ENCODE measurements at regions not wholly inside any gene's neighbourhood (a gene's known extent, or its start where the extent isn't known, plus 50 kb on each side); places are given as distances from the start of the nearest gene placed in this dataset.

GRCh38 chr2:168356477-168356835 lies 99.6 kb upstream of the CERS6 start:
- intact Hi-C loops (cut with micrococcal nuclease) = no loop called here
- Histone ChIP-seq H3K4me2 (ENCODE audit: insufficient read depth, low read length) (no peak overlapping the region), H3K4me1 (replicated peaks in 1 of 2; ENCODE audit: control insufficient read depth in 2 of 2, insufficient read depth in 2 of 2, low read length in 2 of 2) (no peaks in the 10 kb centered on the region), H4K20me1 (replicated peaks; ENCODE audit: control insufficient read depth, insufficient read depth, low read length) (no peaks in the 10 kb centered on the region), H3K4me3 (no peak overlapping the region), H3K27me3 (ENCODE audit: control insufficient read depth in 2 of 2, insufficient read depth in 2 of 2, low read length in 2 of 2) (peaks cover 0 to 6% of the 10 kb centered on the region in 2 experiments; a peak in 1 of 5 replicates), H3K9me1 (ENCODE audit: control insufficient read depth, insufficient read depth, low read length) (no peaks in the 10 kb centered on the region), H2AFZ (ENCODE audit: low read depth, low read length) (no peak overlapping the region), H3K36me3 (ENCODE audit: control insufficient read depth, insufficient read depth, low read length) (no peaks in the 10 kb centered on the region), H3K27ac (ENCODE audit: extremely low read depth, low read depth, low read length) (no peak overlapping the region), H3K9ac (ENCODE audit: insufficient read depth in 1 of 2, low read depth in 2 of 2, low read length in 2 of 2) (no peak overlapping the region), H3K9me3 (replicated peaks; ENCODE audit: control insufficient read depth, insufficient read depth, low read depth, low read length) (no peaks in the 10 kb centered on the region), H3K79me2 (ENCODE audit: control insufficient read depth, insufficient read depth, low read length) (no peaks in the 10 kb centered on the region)
- TF ChIP-seq GTF2E2 (tag; IDR thresholded peaks at IDR 0.05) = no peak
- TF ChIP-seq MITF (IDR thresholded peaks at IDR 0.05) = no peak
- TF ChIP-seq POLR3A (IDR thresholded peaks at IDR 0.05; ENCODE audit: borderline replicate concordance, extremely low read depth, insufficient read depth, insufficient read length) = no peak
- TF ChIP-seq KDM4B (IDR thresholded peaks at IDR 0.05; ENCODE audit: borderline replicate concordance in 2 of 2, low read depth in 1 of 2) = no peak
- TF ChIP-seq ESRRB (CRISPR knock-in tag; IDR thresholded peaks at IDR 0.05; ENCODE audit: borderline replicate concordance) = no peak
- FAIRE-seq (no peak), DNase-seq (ENCODE audit: extremely low read depth in 1 of 4, low spot score in 3 of 4) (no peak), ATAC-seq (no peak)
- 9% methylated on average over 2 of the region's 2 CpGs for WGBS (ENCODE audit: insufficient coverage, low coverage, missing lambda C conversion rate)
- no TSS peak for BruUV-seq (replicated peaks)
- in situ Hi-C loops (cut with MboI) = no loop called here
- POLR2A ChIA-PET = interaction anchor here (0.6 to 1.0 kb wide), 2 partner anchors 12 to 126 kb away, joined by 3 read pairs; no protein-coding TSS in a partner anchor
- CTCF ChIA-PET (ENCODE audit: low intra/inter-chr PET ratio) = no interaction called here

Measured in K562 (cell line).